22Rv1 (cell line): ENCODE measurements at regions not wholly inside any gene's neighbourhood (a gene's known extent, or its start where the extent isn't known, plus 50 kb on each side); places are given as distances from the start of the nearest gene placed in this dataset.

Source experiments
- ZFX ChIP-seq: fragments of 450-650 bp; IDR thresholded peaks from 2 replicates; pipeline ENCODE4 v1.6.1; 2017; ENCODE audit warnings: antibody characterized with exemption, borderline replicate concordance
- TF ChIP-seq, protein P1 (sequence below): fragments of 450-650 bp; IDR thresholded peaks from 2 replicates; pipeline ENCODE4 v1.5.1; 2017; ENCODE audit warnings: mild to moderate bottlenecking

DNA sequence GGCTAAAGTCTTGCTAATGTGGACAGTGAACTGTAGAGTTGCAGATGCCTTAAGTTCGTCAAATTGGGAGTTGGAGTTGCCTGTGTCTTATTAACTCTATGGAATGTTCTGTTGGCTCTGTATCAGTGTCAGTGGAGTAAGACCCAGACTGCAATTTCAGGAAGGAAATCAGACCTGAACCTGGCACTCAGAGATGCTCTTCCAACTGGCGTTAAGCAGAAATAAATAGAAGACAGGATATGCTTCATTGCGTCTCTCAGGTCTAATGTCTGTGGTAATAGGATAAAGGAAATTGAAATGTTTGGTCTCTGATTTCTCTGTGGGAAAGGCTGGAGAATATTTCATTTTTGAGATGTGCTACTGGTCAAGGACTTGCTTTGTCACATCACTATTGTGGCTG is 846.7 kb upstream of the ID2 start:
- TF ChIP-seq, protein P1, sequence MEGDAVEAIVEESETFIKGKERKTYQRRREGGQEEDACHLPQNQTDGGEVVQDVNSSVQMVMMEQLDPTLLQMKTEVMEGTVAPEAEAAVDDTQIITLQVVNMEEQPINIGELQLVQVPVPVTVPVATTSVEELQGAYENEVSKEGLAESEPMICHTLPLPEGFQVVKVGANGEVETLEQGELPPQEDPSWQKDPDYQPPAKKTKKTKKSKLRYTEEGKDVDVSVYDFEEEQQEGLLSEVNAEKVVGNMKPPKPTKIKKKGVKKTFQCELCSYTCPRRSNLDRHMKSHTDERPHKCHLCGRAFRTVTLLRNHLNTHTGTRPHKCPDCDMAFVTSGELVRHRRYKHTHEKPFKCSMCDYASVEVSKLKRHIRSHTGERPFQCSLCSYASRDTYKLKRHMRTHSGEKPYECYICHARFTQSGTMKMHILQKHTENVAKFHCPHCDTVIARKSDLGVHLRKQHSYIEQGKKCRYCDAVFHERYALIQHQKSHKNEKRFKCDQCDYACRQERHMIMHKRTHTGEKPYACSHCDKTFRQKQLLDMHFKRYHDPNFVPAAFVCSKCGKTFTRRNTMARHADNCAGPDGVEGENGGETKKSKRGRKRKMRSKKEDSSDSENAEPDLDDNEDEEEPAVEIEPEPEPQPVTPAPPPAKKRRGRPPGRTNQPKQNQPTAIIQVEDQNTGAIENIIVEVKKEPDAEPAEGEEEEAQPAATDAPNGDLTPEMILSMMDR, result no peak
- no peak for TF ChIP-seq ZFX
